PC-3 (cell line): ENCODE measurements at regions not wholly inside any gene's neighbourhood (a gene's known extent, or its start where the extent isn't known, plus 50 kb on each side); places are given as distances from the start of the nearest gene placed in this dataset.

Experiments
- EZH2 ChIP-seq: fragments of 300-600 bp; sonication (generic); IDR thresholded peaks from one replicate; pipeline ENCODE4 v1.6.1; 2017; ENCODE audit warnings: antibody characterized with exemption, mild to moderate bottlenecking, low read length; ENCODE audit not compliant: unreplicated experiment
- TF ChIP-seq, protein P1 (sequence below): fragments of 300-600 bp; sonication (generic); conservative IDR thresholded peaks from 2 replicates; pipeline ENCODE4 v1.5.1; 2017; ENCODE audit warnings: antibody characterized with exemption, low read depth, mild to moderate bottlenecking, low read length

DNA sequence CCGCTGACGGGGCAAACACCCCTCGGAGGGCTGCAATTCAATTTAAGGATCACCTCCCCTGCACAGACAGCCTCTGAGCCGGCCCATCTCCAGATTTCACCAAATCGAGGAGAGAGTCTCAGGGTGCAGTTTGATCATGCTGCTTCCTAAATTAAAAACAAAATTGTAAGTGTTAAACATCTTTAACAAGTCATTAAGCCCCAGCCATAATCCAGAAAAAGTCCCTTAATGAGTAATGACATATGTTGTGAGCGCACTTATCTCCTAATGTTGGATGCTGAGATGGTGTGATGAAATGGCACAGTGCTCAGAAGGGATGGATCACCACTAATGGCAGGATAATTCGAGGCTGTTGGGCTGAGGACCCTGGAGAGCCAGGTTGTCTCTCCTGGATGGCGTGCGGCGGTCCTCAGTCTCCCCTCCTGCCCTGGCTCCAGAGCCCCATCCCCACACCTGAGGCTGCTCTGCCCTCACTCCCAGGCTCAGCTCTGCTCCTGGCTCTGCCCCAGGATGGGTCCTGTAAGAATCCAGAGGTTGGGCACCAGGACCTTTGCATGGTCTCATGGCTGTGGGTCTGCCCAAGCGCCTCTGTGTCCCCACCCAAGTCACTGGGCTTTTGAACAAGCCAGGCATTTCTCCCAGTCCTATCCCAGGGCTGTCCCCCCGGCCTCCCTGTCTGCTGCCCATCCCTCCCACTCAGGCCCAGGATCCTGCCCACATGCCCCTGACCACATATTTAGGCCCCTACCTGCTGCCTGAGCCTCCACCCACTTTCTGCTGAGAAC, 224.4 kb upstream of the POU3F1 start:
- TF ChIP-seq, protein P1, sequence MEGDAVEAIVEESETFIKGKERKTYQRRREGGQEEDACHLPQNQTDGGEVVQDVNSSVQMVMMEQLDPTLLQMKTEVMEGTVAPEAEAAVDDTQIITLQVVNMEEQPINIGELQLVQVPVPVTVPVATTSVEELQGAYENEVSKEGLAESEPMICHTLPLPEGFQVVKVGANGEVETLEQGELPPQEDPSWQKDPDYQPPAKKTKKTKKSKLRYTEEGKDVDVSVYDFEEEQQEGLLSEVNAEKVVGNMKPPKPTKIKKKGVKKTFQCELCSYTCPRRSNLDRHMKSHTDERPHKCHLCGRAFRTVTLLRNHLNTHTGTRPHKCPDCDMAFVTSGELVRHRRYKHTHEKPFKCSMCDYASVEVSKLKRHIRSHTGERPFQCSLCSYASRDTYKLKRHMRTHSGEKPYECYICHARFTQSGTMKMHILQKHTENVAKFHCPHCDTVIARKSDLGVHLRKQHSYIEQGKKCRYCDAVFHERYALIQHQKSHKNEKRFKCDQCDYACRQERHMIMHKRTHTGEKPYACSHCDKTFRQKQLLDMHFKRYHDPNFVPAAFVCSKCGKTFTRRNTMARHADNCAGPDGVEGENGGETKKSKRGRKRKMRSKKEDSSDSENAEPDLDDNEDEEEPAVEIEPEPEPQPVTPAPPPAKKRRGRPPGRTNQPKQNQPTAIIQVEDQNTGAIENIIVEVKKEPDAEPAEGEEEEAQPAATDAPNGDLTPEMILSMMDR = no peak
- TF ChIP-seq EZH2 = no peak
